Activated CD4-positive, alpha-beta T cell treated with anti-CD3 and anti-CD28 coated beads, Interleukin-2, Interleukin-6, amounts not matched to agents 100 ng/mL and 50 ng/mL, durations not matched to agents 16 hours and 8 hours (primary cell): ENCODE measurements at regions not wholly inside any gene's neighbourhood (a gene's known extent, or its start where the extent isn't known, plus 50 kb on each side); places are given as distances from the start of the nearest gene placed in this dataset.
A peak's percentile ranks its signal among the peaks of the same experiment; 100 is the strongest.
"Not testable (repeated sequence)": the region's sequence is repeated elsewhere in the genome, so short reads cannot be mapped to it uniquely, and the experiment has no call there.

ENCODE experiments used
- DNase-seq: peaks from one replicate; pipeline ENCODE4 v3.0.0-alpha.2; 2020

DNA sequence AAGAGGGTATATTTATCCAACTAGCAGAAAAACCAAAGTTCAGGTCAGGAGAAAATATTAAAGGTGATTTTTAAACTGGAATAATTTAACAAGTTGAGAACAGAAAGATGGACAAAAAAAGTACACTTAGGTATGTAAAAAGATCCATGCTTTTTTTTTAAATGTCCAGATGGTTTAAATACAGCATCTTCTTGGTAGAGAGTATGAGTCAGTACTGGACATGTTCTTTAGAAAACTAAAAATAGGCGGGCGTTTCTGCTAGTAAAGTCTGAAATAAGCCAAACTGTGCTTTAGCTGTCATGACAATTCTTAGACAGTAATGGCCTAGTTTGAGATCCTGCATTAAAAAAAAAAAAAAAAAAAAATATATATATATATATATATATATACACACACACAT lies 255.9 kb upstream of the ST8SIA4 start:
- no peak for DNase-seq

GRCh38 chr5:101153526-101153925 lies 250.4 kb upstream of the ST8SIA4 start:
- no peak for DNase-seq

DNA sequence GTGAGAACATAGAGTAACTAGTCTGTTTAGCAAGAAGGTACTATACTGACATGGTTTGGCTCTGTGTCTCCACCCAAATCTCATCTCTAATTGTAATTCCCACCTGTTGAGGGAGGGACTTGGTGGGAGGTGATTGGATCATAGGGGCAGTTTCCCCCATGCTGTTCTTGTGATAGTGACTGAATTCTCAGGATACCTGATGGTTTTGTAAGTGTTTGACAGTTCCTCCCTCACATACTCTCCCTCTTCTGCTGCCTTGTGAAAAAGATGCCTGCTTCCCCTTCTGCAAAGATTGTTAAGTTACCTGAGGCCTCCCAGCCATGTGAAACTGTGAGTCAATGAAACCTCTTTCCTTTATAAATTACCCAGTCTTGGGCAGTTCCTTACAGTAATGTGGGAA lies 240.4 kb upstream of the ST8SIA4 start:
- DNase-seq: no peak

- no peak for DNase-seq
Observed at GRCh38 chr5:101142102-101142501, 239.0 kb upstream of the ST8SIA4 start.

GRCh38 chr5:101136454-101136853 lies 233.4 kb upstream of the ST8SIA4 start:
- no peak for DNase-seq

GRCh38 chr5:101123363-101123762 lies 220.3 kb upstream of the ST8SIA4 start:
- DNase-seq: no peak

DNA sequence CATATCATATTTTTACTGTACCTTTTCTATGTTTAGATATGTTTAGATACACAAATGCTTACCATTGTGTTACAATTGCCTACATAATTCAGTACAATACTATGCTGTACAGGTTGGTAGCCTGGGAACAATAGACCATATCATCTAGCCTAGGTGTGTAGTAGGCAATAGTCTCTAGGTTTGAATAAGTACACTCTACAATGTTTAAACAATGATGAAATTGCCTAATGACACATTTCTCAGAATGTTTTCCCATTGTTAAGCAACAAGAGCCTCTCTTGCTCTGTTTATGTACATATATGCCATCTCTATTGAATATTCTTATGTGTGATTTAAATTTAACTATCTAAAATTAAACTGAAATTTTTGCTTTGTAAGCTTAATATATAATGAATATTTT lies 209.6 kb upstream of the ST8SIA4 start:
- no peak for DNase-seq

GRCh38 chr5:101103874-101104273 lies 200.8 kb upstream of the ST8SIA4 start:
- no peak for DNase-seq

- DNase-seq: no peak
Observed at GRCh38 chr5:101102506-101102905, 199.4 kb upstream of the ST8SIA4 start.

DNA sequence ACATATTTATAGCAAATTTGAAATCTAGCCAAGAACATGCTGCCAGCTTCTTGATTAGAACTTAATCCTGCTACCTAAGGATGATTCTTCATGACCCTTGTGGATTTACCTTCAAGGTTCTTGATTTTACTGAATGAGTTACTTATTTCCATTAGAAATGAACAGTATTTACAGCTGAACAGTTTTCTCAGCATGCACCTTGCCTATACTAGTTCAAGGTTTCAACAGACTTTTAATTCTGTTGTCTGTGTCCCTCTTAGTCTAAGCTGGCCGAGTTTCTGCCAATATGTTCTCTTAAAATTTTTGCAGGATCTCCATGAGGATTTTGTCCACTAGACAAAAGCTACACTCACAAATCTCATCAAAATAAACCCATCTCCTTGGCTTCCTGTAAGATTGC lies 188.8 kb upstream of the ST8SIA4 start:
- no peak for DNase-seq

- DNase-seq: no peak
Observed at GRCh38 chr5:101084353-101084752, 181.3 kb upstream of the ST8SIA4 start.

GRCh38 chr5:101080462-101081240 lies 177.6 kb upstream of the ST8SIA4 start:
- DNase-seq: no peak

GRCh38 chr5:101068298-101068697 lies 165.2 kb upstream of the ST8SIA4 start:
- no peak for DNase-seq

GRCh38 chr5:101067429-101067828 lies 164.3 kb upstream of the ST8SIA4 start:
- DNase-seq: no peak

DNA sequence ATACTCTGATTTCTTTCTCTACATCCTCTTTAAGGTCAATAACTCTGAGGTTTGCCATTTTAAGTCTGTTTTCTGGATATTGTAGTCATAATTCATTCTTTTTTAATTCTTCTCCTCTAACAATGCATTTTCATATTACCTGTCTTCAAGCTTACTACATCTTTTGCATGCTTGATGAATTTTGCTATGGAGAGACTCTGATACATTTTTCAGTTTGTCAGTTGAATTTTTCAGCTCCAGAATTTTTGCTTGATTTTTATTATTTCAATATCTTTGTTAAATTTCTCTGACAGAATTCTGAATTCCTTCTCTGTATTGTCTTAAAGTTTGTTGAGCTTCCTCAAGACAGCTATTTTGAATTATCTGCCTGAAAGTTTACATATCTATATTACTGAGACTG lies 159.8 kb upstream of the ST8SIA4 start:
- DNase-seq: no peak

- peak; percentile 10 for DNase-seq
Observed at GRCh38 chr5:101047181-101047580, 144.1 kb upstream of the ST8SIA4 start.

GRCh38 chr5:101045689-101046088 lies 142.6 kb upstream of the ST8SIA4 start:
- peak; percentile 7 for DNase-seq

- not testable (repeated sequence) for DNase-seq
Observed at GRCh38 chr5:101040002-101040401, 136.9 kb upstream of the ST8SIA4 start.

- DNase-seq: no peak
Observed at GRCh38 chr5:101036778-101037177, 133.7 kb upstream of the ST8SIA4 start.

DNA sequence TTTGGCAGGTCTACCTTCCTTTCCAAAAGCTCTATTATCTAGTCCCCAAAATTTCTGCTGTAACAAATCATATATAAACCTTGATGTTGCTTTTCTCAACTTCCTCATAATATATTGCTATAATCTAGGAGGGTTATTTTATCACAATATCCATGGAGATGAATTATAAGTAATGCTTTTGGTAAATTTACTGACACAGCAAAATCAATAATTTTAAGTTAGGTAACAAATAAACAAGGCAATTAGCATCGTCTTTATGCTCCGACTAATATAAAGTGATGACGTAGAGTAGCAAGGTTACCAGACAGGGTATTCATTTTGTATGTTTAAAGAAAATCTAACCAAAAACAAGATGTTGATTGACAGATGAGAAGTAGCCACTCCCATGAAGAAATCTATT lies 132.3 kb upstream of the ST8SIA4 start:
- DNase-seq: no peak

DNA sequence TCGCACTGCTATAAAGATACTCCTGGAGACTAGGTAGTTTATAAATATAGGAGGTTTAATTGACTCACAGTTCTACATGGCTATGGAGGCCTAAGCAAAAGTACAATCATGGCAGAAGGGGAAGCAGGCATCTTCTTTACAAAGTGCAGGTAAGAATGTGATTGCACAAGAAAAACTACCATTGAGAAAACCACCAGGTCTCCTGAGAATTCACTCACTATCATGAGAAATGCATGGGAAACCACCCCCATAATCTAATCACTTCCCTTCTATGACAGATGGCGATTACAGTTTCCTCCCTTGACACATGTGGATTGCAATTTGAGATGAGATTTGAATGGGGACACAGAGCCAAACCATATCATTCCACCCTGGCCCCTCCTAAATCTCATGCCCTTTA lies 121.2 kb upstream of the ST8SIA4 start:
- DNase-seq: no peak

DNA sequence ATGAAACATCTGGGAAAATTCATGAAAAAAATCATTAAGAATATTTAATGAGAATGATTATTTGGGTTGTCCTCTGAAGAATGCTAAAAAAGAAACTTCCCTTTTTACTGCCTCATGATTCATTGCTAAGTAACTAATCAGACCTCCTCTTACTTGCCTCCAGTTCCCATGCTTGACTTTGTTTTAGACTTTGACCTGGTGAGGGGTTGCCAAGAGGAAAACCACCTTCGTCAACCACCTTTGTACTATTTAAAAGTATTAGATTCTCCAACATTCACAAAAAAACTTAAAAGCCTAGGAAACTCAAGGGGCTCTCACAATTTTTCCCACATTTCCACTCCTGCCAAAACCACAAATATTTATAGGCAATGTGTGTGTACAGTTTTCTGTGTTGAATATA lies 115.2 kb upstream of the ST8SIA4 start:
- DNase-seq: no peak

DNA sequence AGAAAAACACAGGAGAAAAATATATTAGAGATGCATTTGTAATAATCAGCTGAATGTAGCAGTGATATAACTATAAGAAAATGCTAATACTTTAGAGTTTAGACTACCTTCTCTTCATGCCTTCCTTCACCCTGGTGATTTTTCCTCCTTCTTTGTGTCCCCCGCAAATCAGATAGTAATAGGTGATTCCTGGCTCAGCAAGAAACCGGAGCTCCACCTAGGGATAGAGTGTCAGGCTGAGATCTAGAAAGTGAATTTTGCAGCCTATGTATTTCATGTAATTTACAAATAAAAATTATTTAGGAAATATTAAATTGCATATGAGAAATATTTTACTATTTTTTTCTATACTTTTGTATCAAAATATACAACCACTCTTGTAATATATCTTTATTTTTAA lies 109.8 kb upstream of the ST8SIA4 start:
- no peak for DNase-seq

DNA sequence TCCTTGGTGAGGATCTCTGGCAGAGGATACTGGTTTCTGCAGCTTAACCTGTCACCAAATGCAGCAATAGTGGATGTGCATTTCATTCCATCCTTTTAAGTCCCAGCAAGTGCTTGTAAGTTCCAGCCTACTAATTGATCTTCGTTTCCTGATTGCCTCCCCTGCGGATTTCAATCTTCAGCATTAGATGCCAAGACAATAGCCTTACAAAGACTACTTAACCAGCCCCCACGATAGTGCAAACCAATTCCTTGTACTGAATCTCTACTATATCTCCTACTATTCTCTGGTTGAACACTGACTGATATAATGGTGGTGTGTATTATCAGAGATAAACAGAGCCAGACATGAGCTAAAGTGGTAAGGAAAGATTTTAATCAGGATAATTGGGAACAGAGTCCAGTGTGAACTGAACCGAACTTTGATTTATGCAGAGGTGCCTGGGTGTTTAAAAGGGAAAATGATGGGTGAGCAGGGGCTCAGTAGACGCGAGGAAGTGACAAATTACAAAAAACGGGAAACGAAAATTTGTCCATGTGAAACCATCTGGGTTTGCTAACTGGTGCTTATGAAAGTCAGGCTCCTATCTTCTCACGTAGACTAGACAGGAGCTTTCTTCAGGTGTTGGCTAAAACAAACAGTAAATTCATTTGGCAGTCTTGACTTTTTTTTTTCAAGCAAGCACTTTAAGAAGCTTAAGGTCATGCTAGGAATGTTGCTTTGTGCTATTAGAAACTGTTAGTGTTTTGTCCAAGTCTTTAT lies 106.9 kb upstream of the ST8SIA4 start:
- no peak for DNase-seq

- no peak for DNase-seq
Observed at GRCh38 chr5:100992354-100992753, 89.3 kb upstream of the ST8SIA4 start.
